D721Med (cell line): ENCODE measurements at regions not wholly inside any gene's neighbourhood (a gene's known extent, or its start where the extent isn't known, plus 50 kb on each side); places are given as distances from the start of the nearest gene placed in this dataset.

ENCODE experiments used
- DNase-seq: peaks from one replicate; pipeline ENCODE4 v3.0.0; 2011; ENCODE audit warnings: low spot score; ENCODE audit not compliant: insufficient read length
- FAIRE-seq: peaks from 2 replicates; lab custom pipeline; 2011; peaks lifted over from hg19 to GRCh38; lab: Jason Lieb, UNC
- TF ChIP-seq, protein P1 (sequence below): IDR thresholded peaks from 2 replicates; pipeline ENCODE4 v1.5.1; 2012; ENCODE audit warnings: mild to moderate bottlenecking, control low read depth; ENCODE audit not compliant: insufficient read depth; ENCODE audit errors: missing control alignments

DNA sequence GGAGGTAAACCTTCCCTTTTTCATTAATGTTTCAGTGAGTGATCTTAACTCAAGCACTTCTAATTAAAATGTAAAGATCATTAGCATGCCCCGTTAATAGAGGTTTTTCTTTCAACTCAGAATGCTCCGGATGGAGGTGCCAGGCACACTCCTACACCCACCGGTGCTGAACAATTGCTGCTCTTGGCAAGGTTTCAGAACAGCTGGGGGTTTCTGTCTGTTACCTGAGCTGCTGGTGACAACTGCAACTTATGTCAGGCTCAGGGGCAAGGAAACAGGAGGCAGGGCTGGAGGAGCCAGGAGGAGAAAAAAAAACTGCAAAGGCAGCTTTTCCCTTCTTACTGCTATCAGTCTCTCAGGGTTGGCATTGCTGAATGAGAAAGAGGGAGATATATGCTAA, 250.1 kb downstream of the DIPK2A start:
- TF ChIP-seq, protein P1, sequence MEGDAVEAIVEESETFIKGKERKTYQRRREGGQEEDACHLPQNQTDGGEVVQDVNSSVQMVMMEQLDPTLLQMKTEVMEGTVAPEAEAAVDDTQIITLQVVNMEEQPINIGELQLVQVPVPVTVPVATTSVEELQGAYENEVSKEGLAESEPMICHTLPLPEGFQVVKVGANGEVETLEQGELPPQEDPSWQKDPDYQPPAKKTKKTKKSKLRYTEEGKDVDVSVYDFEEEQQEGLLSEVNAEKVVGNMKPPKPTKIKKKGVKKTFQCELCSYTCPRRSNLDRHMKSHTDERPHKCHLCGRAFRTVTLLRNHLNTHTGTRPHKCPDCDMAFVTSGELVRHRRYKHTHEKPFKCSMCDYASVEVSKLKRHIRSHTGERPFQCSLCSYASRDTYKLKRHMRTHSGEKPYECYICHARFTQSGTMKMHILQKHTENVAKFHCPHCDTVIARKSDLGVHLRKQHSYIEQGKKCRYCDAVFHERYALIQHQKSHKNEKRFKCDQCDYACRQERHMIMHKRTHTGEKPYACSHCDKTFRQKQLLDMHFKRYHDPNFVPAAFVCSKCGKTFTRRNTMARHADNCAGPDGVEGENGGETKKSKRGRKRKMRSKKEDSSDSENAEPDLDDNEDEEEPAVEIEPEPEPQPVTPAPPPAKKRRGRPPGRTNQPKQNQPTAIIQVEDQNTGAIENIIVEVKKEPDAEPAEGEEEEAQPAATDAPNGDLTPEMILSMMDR: no peak
- FAIRE-seq: no peak
- DNase-seq: no peak

DNA sequence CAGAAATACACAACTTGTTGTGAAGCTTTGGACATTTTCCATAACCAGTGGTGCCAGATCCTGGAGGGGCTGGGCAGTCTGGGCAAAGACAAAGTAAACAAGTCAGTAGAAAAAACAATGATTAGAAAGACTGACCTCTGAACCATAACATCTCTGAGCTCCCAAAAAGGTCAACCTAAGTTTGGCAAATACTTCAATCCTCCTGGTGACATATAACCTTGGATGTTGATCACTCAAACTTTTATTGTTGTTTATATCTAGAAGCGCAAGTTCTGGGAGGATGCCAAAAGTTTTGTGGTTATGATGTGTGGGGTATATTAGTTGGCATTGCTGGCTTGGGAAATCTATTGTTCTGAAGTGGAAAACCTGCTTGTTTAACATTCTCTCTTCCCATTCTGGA, 257.7 kb downstream of the DIPK2A start:
- TF ChIP-seq, protein P1: no peak
- FAIRE-seq (no peak), DNase-seq (no peak)

DNA sequence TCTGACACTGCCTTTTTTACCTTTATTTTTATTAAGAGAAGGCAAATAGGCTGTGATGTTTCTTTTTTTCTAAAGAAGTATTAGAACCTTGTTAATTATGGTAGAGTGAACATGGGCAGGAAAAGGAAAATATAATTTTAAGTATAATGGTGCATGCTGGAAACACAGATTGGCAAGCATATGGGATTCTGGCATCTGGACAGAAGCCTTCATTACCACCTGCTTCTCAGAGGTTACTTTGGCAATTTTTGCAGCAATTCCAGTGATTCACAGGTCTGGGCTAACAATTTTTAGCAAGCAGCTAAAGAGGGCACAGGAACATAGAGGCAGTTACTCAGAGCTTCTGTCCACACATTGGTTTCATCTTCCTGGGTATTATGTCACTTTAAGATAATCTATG, 258.3 kb downstream of the DIPK2A start:
- FAIRE-seq (no peak), DNase-seq (no peak)
- TF ChIP-seq, protein P1: no peak

DNA sequence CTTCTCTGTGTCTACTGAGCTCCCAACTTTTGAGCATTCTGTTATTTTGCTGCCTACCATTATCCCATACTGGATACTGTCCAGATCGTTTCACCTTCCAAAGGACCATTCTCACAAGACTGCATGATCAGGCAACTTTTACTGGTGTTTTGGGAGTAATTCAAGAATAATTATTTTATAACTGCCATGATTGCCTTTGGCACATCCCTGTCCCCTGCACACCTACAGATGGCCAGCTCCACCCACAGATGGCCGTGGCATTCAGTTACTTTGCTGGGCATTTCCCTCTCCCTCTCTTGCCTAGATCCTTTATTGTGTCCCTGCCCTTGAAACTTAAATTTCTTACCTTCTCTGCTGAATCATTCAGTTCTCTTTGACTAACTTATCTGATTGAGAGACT, 263.9 kb downstream of the DIPK2A start:
- no peak for FAIRE-seq
- TF ChIP-seq, protein P1: no peak

DNA sequence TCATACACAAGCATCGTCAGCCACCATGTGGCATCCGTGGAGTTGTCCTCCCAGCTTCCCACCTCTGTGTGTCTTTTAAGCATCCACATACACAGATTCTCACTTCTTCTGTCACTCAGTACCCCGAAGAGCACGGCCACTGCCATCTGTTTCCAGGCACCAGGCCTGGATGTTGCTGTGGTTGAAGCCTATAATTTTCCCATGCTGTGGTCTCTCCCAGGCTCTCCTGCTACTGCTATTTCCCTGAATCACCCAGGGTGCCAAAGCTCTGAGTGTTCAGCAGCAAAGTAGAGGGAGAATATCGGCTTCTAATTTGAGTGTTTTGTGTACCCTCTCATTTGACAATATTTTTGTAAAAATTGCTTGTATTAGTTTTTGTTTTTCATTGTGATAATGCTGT, 265.7 kb downstream of the DIPK2A start:
- FAIRE-seq: no peak
- no peak for DNase-seq
- TF ChIP-seq, protein P1: no peak

More for the DNA sequence above, 263.9 kb downstream of the DIPK2A start:
- no peak for DNase-seq

DNA sequence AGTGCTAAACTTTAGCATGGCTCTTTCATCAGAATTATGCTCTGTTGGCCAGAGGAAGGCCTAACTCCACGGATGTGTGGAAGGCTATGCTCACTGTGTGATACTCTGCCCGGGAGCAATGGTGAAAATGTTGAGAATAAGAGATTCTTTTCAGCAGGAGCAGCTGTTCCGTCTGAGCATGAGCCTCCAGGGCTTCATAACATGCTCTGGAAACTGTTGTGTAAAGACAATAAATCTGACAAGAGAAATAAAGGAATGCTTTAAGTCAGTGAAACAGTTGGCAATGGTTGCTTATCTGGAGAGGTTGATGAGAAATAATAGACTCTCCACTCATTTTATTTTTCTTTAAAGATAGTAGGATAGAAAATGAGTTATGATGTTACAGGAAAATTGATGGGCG, 269.8 kb downstream of the DIPK2A start:
- TF ChIP-seq, protein P1: no peak
- DNase-seq (no peak), FAIRE-seq (no peak)

DNA sequence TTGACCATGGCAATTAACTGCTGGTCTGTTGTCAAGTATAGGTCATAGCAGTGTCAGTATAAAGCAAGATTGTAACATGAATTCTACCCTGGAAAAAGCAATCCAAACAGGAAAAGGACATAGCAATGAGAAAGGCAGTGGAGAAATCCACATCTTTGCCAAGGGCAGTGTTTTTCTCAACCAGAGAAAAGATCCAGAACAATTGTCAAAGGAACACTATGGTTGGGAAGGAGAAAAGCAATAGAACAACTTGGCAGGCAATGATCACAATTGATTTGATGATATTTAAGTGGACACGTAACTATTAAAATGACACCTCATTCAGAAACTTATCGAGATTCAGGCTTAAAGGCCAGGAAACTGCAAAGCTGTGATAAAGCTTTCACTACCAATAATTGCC, 271.1 kb downstream of the DIPK2A start:
- no peak for DNase-seq
- FAIRE-seq: no peak
- TF ChIP-seq, protein P1: no peak
